Neutrophil (primary cell): ENCODE measurements at regions not wholly inside any gene's neighbourhood (a gene's known extent, or its start where the extent isn't known, plus 50 kb on each side); places are given as distances from the start of the nearest gene placed in this dataset.
"Not testable (repeated sequence)": the region's sequence is repeated elsewhere in the genome, so short reads cannot be mapped to it uniquely, and the experiment has no call there.

Source experiments
- H3K27ac ChIP-seq: fragments of 200-600 bp; sonication (generic); 2 replicates; pipeline ENCODE4 v1.5.1; 2016; ENCODE audit warnings: mild to moderate bottlenecking, moderate library complexity
- H3K27me3 ChIP-seq: fragments of 200-600 bp; sonication (generic); 2 replicates; pipeline ENCODE4 v1.6.0; 2016; ENCODE audit warnings: mild to moderate bottlenecking
- H3K36me3 ChIP-seq: fragments of 200-600 bp; sonication (generic); 2 replicates; pipeline ENCODE4 v1.5.1; 2017
- H3K4me1 ChIP-seq, 2 experiments: fragments of 200-600 bp in 1 of 2; sonication (generic) in 1 of 2; 1 replicate in 1 of 2; 2 replicates in 1 of 2; pipeline versions ENCODE4 v1.5.1 to v1.6.1; 2013 to 2016; ENCODE audit warnings: low read depth in 1 of 2, low read length in 1 of 2, mild to moderate bottlenecking in 1 of 2, moderate library complexity in 1 of 2; ENCODE audit not compliant: control insufficient read depth in 1 of 2, insufficient read depth in 1 of 2
- H3K4me3 ChIP-seq, 2 experiments: fragments of 200-600 bp in 1 of 2; sonication (generic) in 1 of 2; 1 replicate in 1 of 2; 2 replicates in 1 of 2; pipeline ENCODE4 v1.5.1; 2013 to 2016; ENCODE audit warnings: low read depth in 1 of 2, low read length in 1 of 2, mild to moderate bottlenecking in 1 of 2, moderate library complexity in 1 of 2
- H3K9me3 ChIP-seq: fragments of 200-600 bp; sonication (generic); 2 replicates; pipeline ENCODE4 v1.5.1; 2016
- CTCF ChIP-seq: fragments of 200-600 bp; sonication (generic); IDR thresholded peaks from 2 replicates; pipeline ENCODE4 v1.5.1; 2016; ENCODE audit warnings: antibody characterized with exemption

GRCh38 chr5:67728326-67728890 lies 487.1 kb upstream of the PIK3R1 start:
- Histone ChIP-seq H3K4me1 (no peaks in the 10 kb centered on the region), H3K36me3 (no peaks in the 10 kb centered on the region), H3K4me3 (no peak overlapping the region), H3K27ac (no peak overlapping the region), H3K27me3 (no peaks in the 10 kb centered on the region), H3K9me3 (no peaks in the 10 kb centered on the region)
- no peak for TF ChIP-seq CTCF

- no peaks in the 10 kb centered on the region for H3K4me1 ChIP-seq
- no peaks in the 10 kb centered on the region for H3K27me3 ChIP-seq
- no peak for TF ChIP-seq CTCF
- H3K9me3 ChIP-seq, result no peaks in the 10 kb centered on the region
- no peak overlapping the region for H3K4me3 ChIP-seq
- H3K36me3 ChIP-seq, result no peaks in the 10 kb centered on the region
- H3K27ac ChIP-seq, result no peak overlapping the region
Observed at GRCh38 chr5:67725604-67726003, 490.0 kb upstream of the PIK3R1 start.

- H3K9me3 ChIP-seq, result no peaks in the 10 kb centered on the region
- no peak for TF ChIP-seq CTCF
Observed at GRCh38 chr5:67724412-67725135, 491.0 kb upstream of the PIK3R1 start.

GRCh38 chr5:67723873-67724272 lies 491.7 kb upstream of the PIK3R1 start:
- H3K27ac ChIP-seq, result no peak overlapping the region
- H3K27me3 ChIP-seq, result no peaks in the 10 kb centered on the region
- H3K4me3 ChIP-seq, result no peak overlapping the region
- H3K36me3 ChIP-seq, result no peaks in the 10 kb centered on the region
- H3K4me1 ChIP-seq, result no peaks in the 10 kb centered on the region
- TF ChIP-seq CTCF, result no peak
- H3K9me3 ChIP-seq, result no peaks in the 10 kb centered on the region

More at GRCh38 chr5:67724412-67725135, 491.0 kb upstream of the PIK3R1 start:
- Histone ChIP-seq H3K4me1 (no peaks in the 10 kb centered on the region), H3K4me3 (no peak overlapping the region), H3K27me3 (no peaks in the 10 kb centered on the region), H3K36me3 (no peaks in the 10 kb centered on the region), H3K27ac (no peak overlapping the region)

GRCh38 chr5:67722582-67722981 lies 493.0 kb upstream of the PIK3R1 start:
- not testable (repeated sequence) for H3K4me1 ChIP-seq, H3K27me3 ChIP-seq, H3K36me3 ChIP-seq, H3K27ac ChIP-seq, H3K4me3 ChIP-seq, H3K9me3 ChIP-seq

GRCh38 chr5:67720162-67720772 lies 495.3 kb upstream of the PIK3R1 start:
- no peaks in the 10 kb centered on the region for H3K36me3 ChIP-seq
- H3K27ac ChIP-seq, result no peak overlapping the region
- H3K27me3 ChIP-seq, result no peaks in the 10 kb centered on the region
- no peaks in the 10 kb centered on the region for H3K4me1 ChIP-seq
- TF ChIP-seq CTCF, result no peak
- no peaks in the 10 kb centered on the region for H3K9me3 ChIP-seq
- no peak overlapping the region for H3K4me3 ChIP-seq
